Heart right ventricle (tissue), 16 donors: ENCODE measurements at regions not wholly inside any gene's neighbourhood (a gene's known extent, or its start where the extent isn't known, plus 50 kb on each side); places are given as distances from the start of the nearest gene placed in this dataset.

Experiments used
- ATAC-seq, 8 donors: fragments of 200-7000 bp; cut with Tn5 transposase; one replicate each; pipeline ENCODE4 v1.9.1; 2020; ENCODE audit warnings: mild to moderate bottlenecking in 8 of 8, moderate library complexity in 8 of 8, moderate number of reproducible peaks in 1 of 8
- DNase-seq, 2 donors: peaks; one replicate each; pipeline ENCODE4 v3.0.0-alpha.2; 2020
- H3K27ac ChIP-seq, 10 donors: fragments of 200-600 bp; sonication (generic) in 2 of 10; one replicate each; pipeline versions ENCODE4 v1.5.0 to v1.8.0; 2020 to 2022; ENCODE audit warnings: mild to moderate bottlenecking in 3 of 10
- H3K27me3 ChIP-seq, 7 donors: fragments of 200-600 bp; one replicate each; pipeline ENCODE4 v1.8.0; 2021 to 2022; ENCODE audit warnings: mild to moderate bottlenecking in 2 of 7
- H3K36me3 ChIP-seq, 9 donors: fragments of 200-600 bp; sonication (generic) in 1 of 9; one replicate each; pipeline versions ENCODE4 v1.5.0 to v1.8.0; 2020 to 2022; ENCODE audit warnings: mild to moderate bottlenecking in 2 of 9
- H3K4me1 ChIP-seq, 9 donors: fragments of 200-600 bp; sonication (generic) in 1 of 9; one replicate each; pipeline versions ENCODE4 v1.5.0 to v1.8.0; 2020 to 2022; ENCODE audit warnings: mild to moderate bottlenecking in 4 of 9
- H3K4me3 ChIP-seq, 10 donors: fragments of 200-600 bp; sonication (generic) in 2 of 10; one replicate each; pipeline versions ENCODE4 v1.5.0 to v1.8.0; 2020 to 2022; ENCODE audit warnings: mild to moderate bottlenecking in 7 of 10, moderate library complexity in 2 of 10
- H3K9me3 ChIP-seq, 11 donors: fragments of 200-600 bp in 10 of 11; sonication (generic) in 2 of 11; one replicate each; pipeline versions ENCODE4 v1.5.0 to v1.8.0; 2013 to 2022; ENCODE audit warnings: mild to moderate bottlenecking in 2 of 11, control low read depth in 1 of 11, moderate library complexity in 1 of 11
- WGBS, 2 donors: extraction: QIAGEN DNeasy Blood & Tissue Kit; methylation state at CpG; one replicate each; pipeline ENCODE4 v1.1.7; 2013; ENCODE audit warnings: inconsistent platforms in 1 of 2; 5-methylcytosine and 5-hydroxymethylcytosine counted together
- intact Hi-C, 10 donors: fragments of 100-400 bp; cut with DNase I; formaldehyde crosslinking; loops; one replicate each; pipeline versions ENCODE4 v1.11.1 to v1.14.2; 2022
- TF ChIP-seq, protein P1 (sequence below), 9 donors: fragments of 200-600 bp; sonication (generic) in 2 of 9; IDR thresholded peaks; one replicate each; pipeline versions ENCODE4 v1.5.0 to v1.8.0; 2021 to 2022; ENCODE audit warnings: antibody characterized with exemption in 9 of 9, mild to moderate bottlenecking in 5 of 9, moderate library complexity in 1 of 9
- donor health status: Arrhythmogenic right ventricular cardiomyopathy.
- donor health status: ischemic (EF 13 %, LVEDD 7.1; RV severe dilation, severe dysfunction).
- donor health status: healthy with polysubstance abuse.
- donor health status: DM: no; HTN: yes; CAD: no.
- donor health status: DM: no; HTN: no; CAD: no.
- donor health status: ischemic (EF 25% LVEDD 6.9; RV normal size, moderate dysfunction).
- donor health status: ischemic (EF 25% LVEDD 5.7; RV mildly dilated, moderate dysfunction).
- donor health status: healthy.
- donor health status: DM: yes; HTN: yes; CAD: no.
- donor health status: Ischemic cardiomyopathy.
- donor health status: ischemic (EF 35%, LVEDD 5.7; RV mildly dilated, moderate dysfunction).
- donor health status: nonischemic (EF 11% LVEDD 7.7; RV severe dilation, severe dysfunction).
- donor health status: DM: yes; HTN: yes; CAD: no.
- donor health status: PGD.
- donor health status: ischemic (EF 29% LVEDD 5.4; RV normal size, mild dysfunction).
- donor health status: nonischemic (EF 23%, LVEDD 6.1; RV moderate dilation, normal function).

DNA sequence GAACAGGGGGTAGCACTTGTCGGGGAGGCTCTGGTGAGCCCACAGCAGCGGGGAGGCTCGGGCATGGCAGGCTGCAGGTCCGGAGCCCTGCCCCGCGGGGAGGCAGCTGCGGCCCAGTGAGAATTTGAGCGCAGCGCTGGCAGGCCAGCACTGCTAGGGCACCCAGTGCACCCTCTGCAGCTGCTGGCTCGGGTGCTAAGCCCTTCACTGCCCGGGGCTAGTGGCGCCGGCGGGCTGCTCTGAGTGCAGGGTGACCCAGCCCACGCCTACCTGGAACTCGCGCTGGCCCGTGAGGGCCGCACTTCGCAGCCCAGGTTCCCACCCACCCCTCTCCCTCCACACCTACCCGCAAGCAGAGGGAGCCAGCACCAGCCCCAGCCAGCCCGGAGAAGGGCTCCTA lies 151.0 kb downstream of the NXNL2 start:
- H3K36me3 ChIP-seq, result no peaks in the 10 kb centered on the region
- intact Hi-C loops, result no loop called here
- TF ChIP-seq, protein P1, sequence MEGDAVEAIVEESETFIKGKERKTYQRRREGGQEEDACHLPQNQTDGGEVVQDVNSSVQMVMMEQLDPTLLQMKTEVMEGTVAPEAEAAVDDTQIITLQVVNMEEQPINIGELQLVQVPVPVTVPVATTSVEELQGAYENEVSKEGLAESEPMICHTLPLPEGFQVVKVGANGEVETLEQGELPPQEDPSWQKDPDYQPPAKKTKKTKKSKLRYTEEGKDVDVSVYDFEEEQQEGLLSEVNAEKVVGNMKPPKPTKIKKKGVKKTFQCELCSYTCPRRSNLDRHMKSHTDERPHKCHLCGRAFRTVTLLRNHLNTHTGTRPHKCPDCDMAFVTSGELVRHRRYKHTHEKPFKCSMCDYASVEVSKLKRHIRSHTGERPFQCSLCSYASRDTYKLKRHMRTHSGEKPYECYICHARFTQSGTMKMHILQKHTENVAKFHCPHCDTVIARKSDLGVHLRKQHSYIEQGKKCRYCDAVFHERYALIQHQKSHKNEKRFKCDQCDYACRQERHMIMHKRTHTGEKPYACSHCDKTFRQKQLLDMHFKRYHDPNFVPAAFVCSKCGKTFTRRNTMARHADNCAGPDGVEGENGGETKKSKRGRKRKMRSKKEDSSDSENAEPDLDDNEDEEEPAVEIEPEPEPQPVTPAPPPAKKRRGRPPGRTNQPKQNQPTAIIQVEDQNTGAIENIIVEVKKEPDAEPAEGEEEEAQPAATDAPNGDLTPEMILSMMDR (IDR thresholded peaks at IDR 0.05), result no peak
- DNase-seq (no peak), ATAC-seq (peak in 1 of 8 donors; percentile 17)
- H3K9me3 ChIP-seq, result no peaks in the 10 kb centered on the region
- H3K4me3 ChIP-seq, result no peak overlapping the region
- H3K27me3 ChIP-seq, result no peaks in the 10 kb centered on the region
- no peak overlapping the region for H3K27ac ChIP-seq
- no peaks in the 10 kb centered on the region for H3K4me1 ChIP-seq
- 96% methylated on average over 22 of the region's 22 CpGs for WGBS, 2 donors

DNA sequence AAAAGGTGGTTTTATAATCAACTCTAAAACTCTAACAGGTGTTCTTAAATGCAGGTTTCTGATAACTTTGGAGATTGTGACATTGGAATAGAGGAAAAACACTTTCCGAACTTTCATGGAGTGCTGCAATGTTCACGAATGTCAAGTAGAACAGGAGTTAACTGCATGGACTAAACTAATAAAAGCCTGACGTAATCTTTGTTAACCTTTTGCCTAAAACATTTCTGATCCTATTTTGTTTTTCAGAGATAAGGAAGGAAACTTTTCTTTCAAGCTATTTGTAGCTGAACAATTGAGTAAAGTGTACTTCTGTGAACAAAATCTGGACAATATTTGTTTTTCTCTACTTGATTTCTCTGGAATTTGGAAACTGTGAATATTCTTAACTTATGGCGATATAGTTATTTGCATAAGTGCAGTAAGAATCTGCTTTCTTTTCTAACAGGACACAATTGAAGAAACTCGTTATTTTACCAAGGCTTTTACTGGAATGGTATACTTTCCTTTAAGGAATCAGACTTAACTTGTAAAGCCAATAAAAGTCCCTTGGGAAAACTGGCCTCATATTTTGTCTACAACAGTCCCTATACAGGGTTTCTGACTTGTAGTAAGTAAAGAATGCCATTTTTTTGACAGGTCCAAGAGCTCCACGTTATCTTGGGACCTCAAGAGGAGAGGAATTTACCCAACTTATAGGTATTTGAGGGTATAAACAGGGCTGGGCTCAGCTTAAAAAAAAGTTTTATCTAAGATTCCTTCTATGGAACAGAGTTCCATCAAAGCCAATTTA lies 154.7 kb downstream of the NXNL2 start:
- TF ChIP-seq, protein P1 (IDR thresholded peaks at IDR 0.05), result no peak
- H3K4me1 ChIP-seq, result no peaks in the 10 kb centered on the region
- DNase-seq (no peak), ATAC-seq (no peak)
- no peaks in the 10 kb centered on the region for H3K36me3 ChIP-seq
- H3K27ac ChIP-seq, result no peak overlapping the region
- WGBS, 2 donors, result 75 to 78% methylated on average over 6 of the region's 6 CpGs
- H3K4me3 ChIP-seq, result no peak overlapping the region
- intact Hi-C loops, result no loop called here
- peaks cover 0 to 15% (median 0%) of the 10 kb centered on the region in 11 donors for H3K9me3 ChIP-seq
- H3K27me3 ChIP-seq, result no peaks in the 10 kb centered on the region

DNA sequence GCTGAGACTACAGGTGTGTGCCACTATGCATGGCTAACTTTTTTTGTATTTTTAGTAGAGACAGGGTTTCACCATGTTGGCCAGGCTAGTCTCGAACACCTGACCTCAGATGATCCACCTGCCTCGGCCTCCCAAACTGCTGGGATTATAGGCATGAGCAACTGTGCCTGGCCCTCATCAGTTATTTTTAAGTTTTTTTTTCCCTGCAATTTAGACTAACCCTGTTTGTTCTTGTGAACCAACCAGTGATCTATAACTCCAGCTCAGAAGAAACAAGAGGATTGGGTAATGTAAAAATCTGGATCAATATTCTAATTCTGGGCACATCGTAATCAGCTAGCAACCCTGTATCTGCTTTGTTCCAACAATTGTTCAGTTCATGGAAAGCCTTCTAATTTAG lies 155.7 kb downstream of the NXNL2 start:
- Histone ChIP-seq H3K27ac (no peak overlapping the region), H3K4me3 (no peak overlapping the region), H3K9me3 (peaks cover 0 to 15% (median 0%) of the 10 kb centered on the region in 11 donors), H3K36me3 (no peaks in the 10 kb centered on the region), H3K27me3 (no peaks in the 10 kb centered on the region), H3K4me1 (no peaks in the 10 kb centered on the region)
- 95 to 98% methylated on average over 3 of the region's 3 CpGs for WGBS, 2 donors
- DNase-seq, result no peak
- TF ChIP-seq, protein P1 (IDR thresholded peaks at IDR 0.05), result no peak
- intact Hi-C loops, result no loop called here
- no peak for ATAC-seq

DNA sequence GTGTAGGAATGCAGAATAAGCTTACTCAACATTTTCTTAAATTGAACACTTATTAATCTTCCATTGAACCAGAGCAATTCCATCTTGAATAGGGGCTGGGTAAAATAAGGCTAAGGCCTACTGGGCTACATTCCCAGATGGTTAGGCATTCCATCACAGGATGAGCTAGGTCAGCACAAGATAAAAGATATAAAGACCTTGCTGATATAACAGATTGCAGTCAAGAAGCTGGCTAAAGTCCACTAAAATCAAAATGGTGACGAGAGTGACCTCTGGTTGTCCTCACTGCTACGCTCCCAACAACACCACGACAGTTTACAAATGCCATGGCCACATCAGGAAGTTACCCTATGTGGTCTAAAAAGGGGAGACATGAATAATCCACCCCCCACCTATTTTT lies 156.1 kb downstream of the NXNL2 start:
- ATAC-seq, result no peak
- no peak overlapping the region for H3K27ac ChIP-seq
- H3K4me3 ChIP-seq, result no peak overlapping the region
- no peak for DNase-seq
- WGBS, 2 donors, result 81 to 88% methylated on average over 3 of the region's 3 CpGs
- H3K36me3 ChIP-seq, result no peaks in the 10 kb centered on the region
- no peaks in the 10 kb centered on the region for H3K27me3 ChIP-seq
- no peaks in the 10 kb centered on the region for H3K4me1 ChIP-seq
- intact Hi-C loops, result no loop called here
- TF ChIP-seq, protein P1 (IDR thresholded peaks at IDR 0.05), result no peak
- H3K9me3 ChIP-seq, result peaks cover 0 to 15% (median 0%) of the 10 kb centered on the region in 11 donors
